Subcutaneous abdominal adipose tissue (tissue), 5 donors: ENCODE measurements at regions not wholly inside any gene's neighbourhood (a gene's known extent, or its start where the extent isn't known, plus 50 kb on each side); places are given as distances from the start of the nearest gene placed in this dataset.
"Not testable (repeated sequence)": the region's sequence is repeated elsewhere in the genome, so short reads cannot be mapped to it uniquely, and the experiment has no call there.

Experiments
- H3K27ac ChIP-seq: one replicate; pipeline ENCODE4 v1.7.0; 2013; ENCODE audit warnings: low read depth, mild to moderate bottlenecking, inconsistent platforms, low read length, moderate library complexity
- H3K27me3 ChIP-seq, 5 donors: one replicate each; pipeline ENCODE4 v1.7.0; 2013; ENCODE audit warnings: low read length in 5 of 5, inconsistent platforms in 1 of 5; ENCODE audit not compliant: control insufficient read depth in 5 of 5, insufficient read depth in 4 of 5
- H3K36me3 ChIP-seq, 5 donors: one replicate each; pipeline ENCODE4 v1.7.0; 2013; ENCODE audit warnings: low read length in 5 of 5; ENCODE audit not compliant: control insufficient read depth in 5 of 5, insufficient read depth in 5 of 5
- H3K4me1 ChIP-seq, 5 donors: one replicate each; pipeline ENCODE4 v1.7.0; 2013; ENCODE audit warnings: low read length in 5 of 5, mild to moderate bottlenecking in 3 of 5, moderate library complexity in 1 of 5; ENCODE audit not compliant: control insufficient read depth in 5 of 5, insufficient read depth in 5 of 5
- H3K4me3 ChIP-seq, 5 donors: one replicate each; pipeline ENCODE4 v1.7.0; 2013; ENCODE audit warnings: low read length in 5 of 5, low read depth in 1 of 5
- H3K9ac ChIP-seq, 5 donors: one replicate each; pipeline ENCODE4 v1.7.0; 2013; ENCODE audit warnings: low read length in 5 of 5, mild to moderate bottlenecking in 4 of 5, moderate library complexity in 3 of 5
- H3K9me3 ChIP-seq, 5 donors: one replicate each; pipeline ENCODE4 v1.7.0; 2013; ENCODE audit warnings: low read length in 5 of 5; ENCODE audit not compliant: control insufficient read depth in 5 of 5
- donor health status: healthy.
- donor health status: healthy.
- donor health status: healthy.
- donor health status: healthy.
- donor health status: healthy.

GRCh38 chr2:82007071-82007664 is 1702.6 kb upstream of the LRRTM1 start:
- Histone ChIP-seq H3K4me3 (no peak overlapping the region), H3K36me3 (no peaks in the 10 kb centered on the region)

DNA sequence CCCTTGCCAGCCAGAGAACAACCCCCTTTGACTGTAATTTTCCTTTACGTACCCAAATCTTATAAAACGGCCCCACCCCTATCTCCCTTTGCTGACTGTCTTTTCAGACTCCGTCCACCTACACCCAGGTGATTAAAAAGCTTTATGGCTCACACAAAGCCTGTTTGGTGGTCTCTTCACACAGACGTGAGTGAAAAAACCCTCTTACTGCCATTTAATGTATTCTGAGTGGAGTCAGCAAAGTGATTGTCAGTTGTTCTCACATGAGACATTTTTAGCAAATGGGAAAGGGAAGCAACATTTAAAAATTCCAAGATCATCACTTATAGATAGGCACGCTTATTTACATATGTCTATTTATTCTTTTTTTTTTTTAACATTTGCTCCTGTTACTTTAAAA is 1701.3 kb upstream of the LRRTM1 start:
- H3K4me1 ChIP-seq, H3K27ac ChIP-seq, H3K9me3 ChIP-seq, H3K9ac ChIP-seq, H3K27me3 ChIP-seq, H3K4me3 ChIP-seq, H3K36me3 ChIP-seq: not testable (repeated sequence)

More at GRCh38 chr2:82007071-82007664, 1702.6 kb upstream of the LRRTM1 start:
- Histone ChIP-seq H3K9ac (no peak overlapping the region), H3K9me3 (no peaks in the 10 kb centered on the region), H3K27ac (no peak overlapping the region), H3K27me3 (no peaks in the 10 kb centered on the region), H3K4me1 (no peaks in the 10 kb centered on the region)

DNA sequence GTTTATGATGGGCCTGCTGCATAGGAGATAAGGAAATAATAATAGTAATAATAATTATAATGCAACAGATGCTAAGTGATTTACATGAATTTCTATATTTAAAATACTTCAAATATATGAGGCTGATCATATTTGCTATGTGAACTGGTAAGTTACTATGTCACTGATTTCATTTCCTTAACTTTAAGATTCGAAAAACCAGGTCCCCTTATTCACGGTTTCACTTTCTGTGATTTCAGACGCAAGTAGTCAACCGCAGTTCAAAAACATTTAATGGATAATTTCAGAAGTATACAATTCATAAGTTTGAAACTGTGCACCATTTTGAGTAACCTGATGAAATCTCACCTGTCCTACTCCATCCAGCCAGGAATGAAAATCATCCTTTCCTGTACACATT is 1697.1 kb upstream of the LRRTM1 start:
- no peaks in the 10 kb centered on the region for H3K4me1 ChIP-seq
- no peak overlapping the region for H3K4me3 ChIP-seq
- no peaks in the 10 kb centered on the region for H3K27me3 ChIP-seq
- no peak overlapping the region for H3K9ac ChIP-seq
- no peak overlapping the region for H3K27ac ChIP-seq
- H3K36me3 ChIP-seq: no peaks in the 10 kb centered on the region
- H3K9me3 ChIP-seq: no peaks in the 10 kb centered on the region

GRCh38 chr2:82000606-82001005 is 1696.1 kb upstream of the LRRTM1 start:
- no peak overlapping the region for H3K9ac ChIP-seq
- H3K9me3 ChIP-seq: no peaks in the 10 kb centered on the region
- no peak overlapping the region for H3K27ac ChIP-seq
- no peaks in the 10 kb centered on the region for H3K36me3 ChIP-seq
- no peaks in the 10 kb centered on the region for H3K27me3 ChIP-seq
- H3K4me3 ChIP-seq: no peak overlapping the region
- H3K4me1 ChIP-seq: no peaks in the 10 kb centered on the region

GRCh38 chr2:81996332-81996731 is 1691.8 kb upstream of the LRRTM1 start:
- H3K9me3 ChIP-seq: no peaks in the 10 kb centered on the region
- no peaks in the 10 kb centered on the region for H3K4me1 ChIP-seq
- no peak overlapping the region for H3K27ac ChIP-seq
- H3K4me3 ChIP-seq: no peak overlapping the region
- H3K36me3 ChIP-seq: no peaks in the 10 kb centered on the region
- H3K9ac ChIP-seq: no peak overlapping the region
- no peaks in the 10 kb centered on the region for H3K27me3 ChIP-seq

GRCh38 chr2:81991282-81991681 is 1686.7 kb upstream of the LRRTM1 start:
- Histone ChIP-seq H3K9ac (no peak overlapping the region), H3K4me1 (no peaks in the 10 kb centered on the region)

GRCh38 chr2:81987370-81987769 is 1682.8 kb upstream of the LRRTM1 start:
- no peak overlapping the region for H3K27ac ChIP-seq
- H3K36me3 ChIP-seq: no peaks in the 10 kb centered on the region

More at GRCh38 chr2:81991282-81991681, 1686.7 kb upstream of the LRRTM1 start:
- no peaks in the 10 kb centered on the region for H3K9me3 ChIP-seq
- H3K27ac ChIP-seq: no peak overlapping the region
- H3K27me3 ChIP-seq: no peaks in the 10 kb centered on the region
- no peaks in the 10 kb centered on the region for H3K36me3 ChIP-seq
- no peak overlapping the region for H3K4me3 ChIP-seq

GRCh38 chr2:81984969-81985637 is 1680.6 kb upstream of the LRRTM1 start:
- no peak overlapping the region for H3K9ac ChIP-seq
- H3K9me3 ChIP-seq: no peaks in the 10 kb centered on the region
- H3K4me3 ChIP-seq: no peak overlapping the region
- H3K36me3 ChIP-seq: no peaks in the 10 kb centered on the region
- no peaks in the 10 kb centered on the region for H3K4me1 ChIP-seq
- no peak overlapping the region for H3K27ac ChIP-seq
- H3K27me3 ChIP-seq: no peaks in the 10 kb centered on the region

More at GRCh38 chr2:81987370-81987769, 1682.8 kb upstream of the LRRTM1 start:
- no peak overlapping the region for H3K9ac ChIP-seq
- no peaks in the 10 kb centered on the region for H3K9me3 ChIP-seq
- no peaks in the 10 kb centered on the region for H3K4me1 ChIP-seq
- H3K4me3 ChIP-seq: no peak overlapping the region
- no peaks in the 10 kb centered on the region for H3K27me3 ChIP-seq

DNA sequence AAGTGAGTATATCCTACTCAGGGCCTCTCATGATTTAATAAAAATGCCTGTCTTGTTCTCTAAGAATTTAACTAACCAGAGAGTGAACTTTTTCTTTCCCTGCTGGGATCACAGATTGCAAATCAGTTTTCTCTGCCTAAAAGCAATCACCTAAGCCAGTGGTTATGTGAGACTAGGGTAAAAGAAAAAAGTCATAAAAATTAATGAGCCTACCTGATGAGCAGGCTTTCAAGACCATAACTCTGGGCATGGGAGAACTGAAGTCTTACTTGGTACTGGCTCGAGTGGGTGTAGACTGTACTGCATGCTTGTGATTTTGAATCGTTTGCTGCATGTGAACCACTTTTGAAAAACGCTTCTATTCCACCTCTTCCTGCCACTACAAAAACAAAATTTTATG is 1677.0 kb upstream of the LRRTM1 start:
- Histone ChIP-seq H3K36me3 (no peaks in the 10 kb centered on the region), H3K9ac (no peak overlapping the region), H3K9me3 (no peaks in the 10 kb centered on the region), H3K27me3 (no peaks in the 10 kb centered on the region), H3K27ac (no peak overlapping the region), H3K4me3 (no peak overlapping the region), H3K4me1 (no peaks in the 10 kb centered on the region)

DNA sequence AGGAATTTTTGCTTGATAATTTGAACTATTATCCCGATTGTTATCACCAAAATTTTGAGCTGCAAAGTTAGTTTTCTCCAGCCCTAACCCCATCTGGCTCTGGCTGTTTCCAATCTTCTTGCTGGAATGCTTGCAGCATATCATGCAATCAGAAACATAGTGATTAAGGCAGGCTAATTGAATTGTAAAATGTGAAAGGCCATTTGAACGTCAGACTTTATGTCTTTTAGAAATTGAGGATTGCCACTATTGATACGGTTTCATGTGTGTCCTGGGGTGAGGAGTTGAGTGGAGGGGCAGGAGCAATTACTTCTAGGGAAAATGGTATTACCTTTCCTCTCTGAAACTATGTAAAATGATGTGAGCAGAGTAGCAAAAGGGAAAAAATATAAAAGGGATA is 1674.5 kb upstream of the LRRTM1 start:
- no peak overlapping the region for H3K9ac ChIP-seq
- no peaks in the 10 kb centered on the region for H3K36me3 ChIP-seq
- no peaks in the 10 kb centered on the region for H3K4me1 ChIP-seq
- H3K27me3 ChIP-seq: no peaks in the 10 kb centered on the region
- H3K27ac ChIP-seq: no peak overlapping the region
- no peaks in the 10 kb centered on the region for H3K9me3 ChIP-seq
- no peak overlapping the region for H3K4me3 ChIP-seq
